ENCODE measurements at regions not wholly inside any gene's neighbourhood (a gene's known extent, or its start where the extent isn't known, plus 50 kb on each side); places are given as distances from the start of the nearest gene placed in this dataset.

- Mint-ChIP-seq H3K4me1 (no peaks in the 10 kb centered on the region), H3K27ac (no peak overlapping the region), H3K27me3 (ENCODE audit: low read depth in 2 of 2) (peaks cover 0 to 5% of the 10 kb centered on the region in 2 donors), H3K4me3 (no peak overlapping the region), H3K36me3 (no peaks in the 10 kb centered on the region), H3K9me3 (no peaks in the 10 kb centered on the region)
- DNase-seq = no peak
- TF ChIP-seq CTCF (IDR thresholded peaks at IDR 0.05) = no peak
- Histone ChIP-seq H3K4me1 (ENCODE audit: control insufficient read depth, insufficient read depth, low read length) (no peaks in the 10 kb centered on the region), H3K9me3 (ENCODE audit: control insufficient read depth, insufficient read depth, low read length) (no peaks in the 10 kb centered on the region), H3K27ac (ENCODE audit: low read length) (no peak overlapping the region), H3K4me3 (ENCODE audit: low read length) (no peak overlapping the region), H3K27me3 (ENCODE audit: control insufficient read depth, insufficient read depth, low read length) (peaks cover 2% of the 10 kb centered on the region), H3K36me3 (ENCODE audit: control insufficient read depth, insufficient read depth, low read length) (no peaks in the 10 kb centered on the region)
- WGBS (ENCODE audit: insufficient coverage) = no CpG with 5 or more reads among the region's 1 CpG
- ATAC-seq = no peak
- intact Hi-C loops (cut with micrococcal nuclease) = no loop called here
Measured at GRCh38 chr10:114758331-114758730, 63.2 kb upstream of the FHIP2A start.

DNA sequence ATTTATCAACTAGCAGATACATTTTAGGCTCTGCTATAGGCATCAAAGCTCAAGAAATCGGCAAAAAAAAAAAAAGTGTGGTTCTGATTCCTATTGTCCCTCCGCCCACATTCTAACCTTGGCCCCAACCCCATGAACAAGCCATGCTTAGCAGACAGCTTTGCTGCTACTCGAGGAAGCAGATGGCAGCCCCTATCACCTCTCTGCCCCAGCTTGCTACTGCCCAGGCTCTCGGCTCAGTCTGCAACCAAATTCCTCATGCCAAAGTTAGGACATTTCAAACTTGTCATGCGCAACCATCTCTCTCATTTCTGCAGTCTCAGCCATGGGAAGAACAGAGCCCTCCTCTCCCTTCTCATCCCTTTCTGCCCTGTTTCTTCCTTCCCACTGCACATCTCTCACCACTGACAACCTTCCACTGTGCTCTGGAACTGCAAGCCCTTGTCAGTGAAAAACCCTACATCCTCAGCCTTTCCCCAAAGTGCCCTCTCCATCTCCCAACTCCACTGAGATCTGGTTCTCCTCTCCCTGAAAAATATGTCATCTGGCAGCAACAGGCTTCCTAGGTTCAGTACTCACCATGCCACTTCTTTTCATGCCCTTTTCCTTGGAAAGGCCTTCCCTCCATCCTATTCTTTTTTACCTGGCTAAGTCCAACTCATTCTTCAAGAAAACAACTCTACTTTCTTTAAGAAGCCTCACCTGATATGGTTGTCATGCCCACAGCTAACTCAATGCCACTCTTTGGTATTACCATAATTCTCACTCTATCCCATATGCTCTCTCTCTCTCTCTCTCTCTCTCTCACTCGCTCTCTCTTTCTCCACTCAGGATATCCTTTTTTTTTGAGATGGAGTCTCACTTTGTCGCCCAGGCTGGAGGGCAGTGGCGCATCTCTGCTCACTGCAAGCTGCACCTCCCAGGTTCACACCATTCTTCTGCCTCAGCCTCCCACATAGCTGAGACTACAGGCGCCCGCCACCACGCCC, 60.1 kb upstream of the FHIP2A start:
- ATAC-seq = no peak
- H3K27me3 Mint-ChIP-seq (ENCODE audit: low read depth in 2 of 2) = peaks cover 1 to 5% of the 10 kb centered on the region in 2 donors
- peaks cover 9% of the 10 kb centered on the region for H3K27me3 ChIP-seq (ENCODE audit: control insufficient read depth, insufficient read depth, low read length)
- no peak overlapping the region for H3K27ac Mint-ChIP-seq
- no peaks in the 10 kb centered on the region for H3K4me1 ChIP-seq (ENCODE audit: control insufficient read depth, insufficient read depth, low read length)
- no peak for DNase-seq
- intact Hi-C loops (cut with micrococcal nuclease) = no loop called here
- no peaks in the 10 kb centered on the region for H3K36me3 Mint-ChIP-seq
- no peak overlapping the region for H3K4me3 Mint-ChIP-seq
- H3K4me3 ChIP-seq (ENCODE audit: low read length) = no peak overlapping the region
- 86% methylated on average over 8 of the region's 11 CpGs for WGBS (ENCODE audit: insufficient coverage)
- H3K9me3 ChIP-seq (ENCODE audit: control insufficient read depth, insufficient read depth, low read length) = no peaks in the 10 kb centered on the region
- H3K9me3 Mint-ChIP-seq = no peaks in the 10 kb centered on the region
- H3K4me1 Mint-ChIP-seq = no peaks in the 10 kb centered on the region
- H3K27ac ChIP-seq (ENCODE audit: low read length) = no peak overlapping the region
- H3K36me3 ChIP-seq (ENCODE audit: control insufficient read depth, insufficient read depth, low read length) = no peaks in the 10 kb centered on the region
- TF ChIP-seq CTCF (IDR thresholded peaks at IDR 0.05) = no peak

GRCh38 chr10:114762811-114763210, 58.8 kb upstream of the FHIP2A start:
- no peak overlapping the region for H3K27ac Mint-ChIP-seq
- no peak overlapping the region for H3K4me3 Mint-ChIP-seq
- H3K36me3 Mint-ChIP-seq = no peaks in the 10 kb centered on the region
- Histone ChIP-seq H3K4me3 (ENCODE audit: low read length) (no peak overlapping the region), H3K27ac (ENCODE audit: low read length) (no peak overlapping the region), H3K27me3 (ENCODE audit: control insufficient read depth, insufficient read depth, low read length) (peaks cover 21% of the 10 kb centered on the region), H3K4me1 (ENCODE audit: control insufficient read depth, insufficient read depth, low read length) (peaks cover 5% of the 10 kb centered on the region), H3K9me3 (ENCODE audit: control insufficient read depth, insufficient read depth, low read length) (no peaks in the 10 kb centered on the region), H3K36me3 (ENCODE audit: control insufficient read depth, insufficient read depth, low read length) (no peaks in the 10 kb centered on the region)
- ATAC-seq (no peak), DNase-seq (no peak)
- no peak for TF ChIP-seq CTCF (IDR thresholded peaks at IDR 0.05)
- no peaks in the 10 kb centered on the region for H3K9me3 Mint-ChIP-seq
- intact Hi-C loops (cut with micrococcal nuclease) = no loop called here
- no peaks in the 10 kb centered on the region for H3K4me1 Mint-ChIP-seq
- H3K27me3 Mint-ChIP-seq (ENCODE audit: low read depth in 2 of 2) = peaks cover 10 to 11% of the 10 kb centered on the region in 2 donors
- WGBS (ENCODE audit: insufficient coverage) = 87% methylated on average over 5 of the region's 5 CpGs
